ENCODE measurements at regions not wholly inside any gene's neighbourhood (a gene's known extent, or its start where the extent isn't known, plus 50 kb on each side); places are given as distances from the start of the nearest gene placed in this dataset.

GRCh38 chr2:188158337-188159100, 133.2 kb upstream of the GULP1 start:
- no peak for DNase-seq

DNA sequence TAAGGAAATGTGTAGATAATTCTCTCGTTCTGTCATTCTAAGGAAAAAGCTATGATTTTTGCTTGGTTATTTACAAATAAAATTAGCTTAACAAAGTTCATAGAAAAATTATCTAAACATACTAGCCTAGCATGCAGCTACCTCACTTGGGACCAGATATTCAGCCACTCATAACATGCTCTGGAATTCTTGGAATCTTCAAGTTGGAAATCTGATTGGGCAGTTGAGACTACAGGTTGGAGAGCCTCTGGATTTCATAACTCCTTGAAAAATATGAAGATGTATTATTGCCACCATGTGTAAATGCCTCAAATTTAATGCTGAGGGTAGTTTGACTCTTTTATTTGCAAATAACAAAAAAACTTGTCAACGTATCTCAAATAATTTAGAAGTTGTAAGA, 132.2 kb upstream of the GULP1 start:
- DNase-seq = no peak

- no peak for DNase-seq
Measured at GRCh38 chr2:188170356-188170755, 121.3 kb upstream of the GULP1 start.

GRCh38 chr2:188176620-188177019, 115.1 kb upstream of the GULP1 start:
- no peak for DNase-seq

DNA sequence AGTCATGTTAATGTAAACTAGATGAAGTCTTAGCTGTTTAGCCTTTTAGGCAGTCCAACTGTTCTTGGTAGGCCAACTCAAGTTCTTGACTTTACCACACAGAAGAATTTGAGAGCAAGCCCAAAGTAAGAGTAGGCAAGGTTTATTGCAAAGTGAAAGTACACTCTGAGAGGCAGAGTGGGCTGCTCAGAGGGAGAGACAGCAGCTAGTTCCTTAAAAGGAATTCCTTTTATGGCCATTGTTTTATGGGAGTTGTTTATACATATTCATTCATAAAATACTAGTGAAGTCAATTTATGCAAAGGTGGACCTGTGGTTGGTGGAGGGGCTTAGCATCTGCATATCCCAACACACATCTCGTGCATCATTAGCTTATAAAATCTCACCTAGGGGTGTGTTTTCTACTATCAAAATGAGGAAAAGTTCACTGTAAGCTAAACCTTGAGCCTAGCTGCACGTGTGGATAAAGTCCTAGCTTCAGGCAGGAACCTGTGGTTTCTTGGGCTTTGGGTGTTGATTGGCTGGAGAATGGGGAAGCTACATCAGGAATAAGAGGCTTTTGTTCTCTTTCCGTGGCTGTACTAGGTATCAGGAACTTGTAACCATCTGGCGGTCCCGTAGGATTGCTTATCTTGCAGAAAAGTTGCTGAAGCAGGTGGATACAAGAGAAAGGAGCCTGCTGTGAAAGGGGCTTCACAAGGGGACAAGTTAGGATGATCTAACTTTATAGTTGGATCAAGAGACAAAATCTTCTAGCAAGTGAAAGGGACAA, 110.4 kb upstream of the GULP1 start:
- DNase-seq = no peak

- DNase-seq = no peak
Measured at GRCh38 chr2:188181884-188182283, 109.8 kb upstream of the GULP1 start.

GRCh38 chr2:188187726-188188125, 103.9 kb upstream of the GULP1 start:
- DNase-seq = no peak

GRCh38 chr2:188189356-188189755, 102.3 kb upstream of the GULP1 start:
- DNase-seq = no peak

GRCh38 chr2:188193230-188193629, 98.4 kb upstream of the GULP1 start:
- no peak for DNase-seq

DNA sequence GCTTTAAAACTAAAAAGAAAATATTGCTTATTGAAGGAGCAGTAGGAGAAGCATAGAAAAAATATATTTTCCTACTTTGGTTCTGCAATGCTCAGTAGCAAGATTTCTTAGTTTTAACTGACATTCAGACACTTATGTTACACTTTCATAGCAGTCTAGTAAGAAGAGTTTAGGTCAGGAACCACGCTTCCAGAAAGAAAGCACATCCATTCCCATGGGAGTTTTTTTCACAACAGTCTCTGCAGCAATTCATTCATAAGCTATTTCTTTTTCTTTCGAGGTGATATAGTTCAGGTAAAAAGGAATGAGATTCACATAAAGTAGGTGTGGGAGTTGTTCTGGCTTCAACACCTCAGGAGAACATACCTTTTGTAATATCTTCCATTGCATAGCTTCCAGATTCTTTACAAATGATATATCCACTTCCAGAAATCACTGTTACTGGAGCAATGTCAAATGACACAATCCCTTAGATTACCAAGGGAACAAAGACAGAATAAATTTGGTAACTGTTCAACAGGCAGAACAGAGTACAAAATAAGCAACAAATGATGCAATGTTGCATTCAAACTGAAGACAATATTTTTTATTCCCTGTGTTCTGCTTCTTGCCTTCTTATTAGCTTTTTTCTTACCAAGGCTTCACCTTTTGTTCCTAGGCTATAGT, 95.2 kb upstream of the GULP1 start:
- no peak for DNase-seq

- DNase-seq = no peak
Measured at GRCh38 chr2:188199716-188200128, 92.0 kb upstream of the GULP1 start.

DNA sequence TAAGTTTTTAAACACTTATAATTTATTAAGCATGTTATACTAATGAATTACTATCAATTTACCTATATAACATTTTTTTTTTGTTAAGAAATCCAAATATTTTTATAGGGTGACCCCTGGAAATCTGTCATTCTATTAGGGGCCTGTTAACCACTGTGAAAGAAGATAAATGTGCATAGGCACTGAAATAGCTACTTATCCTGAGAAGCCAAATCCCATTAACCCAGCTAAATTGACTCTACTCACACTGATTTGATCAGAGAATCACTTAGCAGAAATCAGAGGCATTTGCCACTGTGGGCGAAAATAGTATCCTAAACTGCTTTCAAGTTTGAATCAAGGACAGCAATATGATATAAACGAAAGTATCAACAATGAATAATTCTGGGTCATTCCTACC, 90.0 kb upstream of the GULP1 start:
- no peak for DNase-seq

- no peak for DNase-seq
Measured at GRCh38 chr2:188202777-188203176, 88.9 kb upstream of the GULP1 start.

GRCh38 chr2:188203776-188204175, 87.9 kb upstream of the GULP1 start:
- DNase-seq = no peak

DNA sequence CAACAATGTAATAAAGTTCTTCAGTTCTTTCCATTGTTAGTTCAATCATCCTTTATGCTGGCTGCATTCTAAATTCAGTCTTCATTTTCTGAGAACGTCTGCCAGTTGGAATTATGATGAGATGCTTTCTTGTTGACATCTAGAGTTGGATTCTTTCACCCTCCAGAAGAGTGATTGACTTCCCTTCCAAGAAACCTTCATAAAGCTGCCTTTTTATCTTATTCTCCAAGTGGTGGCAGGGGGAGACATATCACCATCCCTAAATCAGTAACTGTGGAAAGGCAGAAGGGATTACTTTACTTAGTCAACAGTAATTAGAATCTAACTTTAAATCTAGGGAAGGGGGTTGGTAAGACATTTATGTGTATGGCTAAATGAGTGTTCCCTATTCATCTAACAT, 86.8 kb upstream of the GULP1 start:
- DNase-seq = no peak

- no peak for DNase-seq
Measured at GRCh38 chr2:188207554-188207953, 84.1 kb upstream of the GULP1 start.

- DNase-seq = no peak
Measured at GRCh38 chr2:188209218-188209617, 82.5 kb upstream of the GULP1 start.

GRCh38 chr2:188217264-188217663, 74.4 kb upstream of the GULP1 start:
- no peak for DNase-seq

GRCh38 chr2:188219541-188219940, 72.1 kb upstream of the GULP1 start:
- DNase-seq = no peak

DNA sequence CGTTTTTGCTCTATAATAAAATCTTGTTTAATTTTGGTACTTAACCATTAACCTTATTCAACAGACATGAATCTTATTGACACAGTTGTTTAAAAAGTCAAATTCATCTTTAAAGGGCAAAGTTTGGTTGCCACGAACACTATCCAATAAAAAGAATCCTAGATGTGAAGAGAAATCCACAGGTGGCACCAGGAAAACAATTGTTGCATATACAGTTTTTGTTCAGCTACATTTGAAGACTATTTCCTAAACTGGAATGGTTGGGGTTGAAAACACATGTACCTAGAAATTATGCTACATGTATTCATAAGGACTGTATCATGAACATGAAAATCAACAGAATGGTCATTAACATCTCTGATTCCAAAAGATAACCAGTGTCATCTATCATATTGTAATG, 71.1 kb upstream of the GULP1 start:
- DNase-seq = no peak

GRCh38 chr2:188227713-188228112, 64.0 kb upstream of the GULP1 start:
- no peak for DNase-seq

DNA sequence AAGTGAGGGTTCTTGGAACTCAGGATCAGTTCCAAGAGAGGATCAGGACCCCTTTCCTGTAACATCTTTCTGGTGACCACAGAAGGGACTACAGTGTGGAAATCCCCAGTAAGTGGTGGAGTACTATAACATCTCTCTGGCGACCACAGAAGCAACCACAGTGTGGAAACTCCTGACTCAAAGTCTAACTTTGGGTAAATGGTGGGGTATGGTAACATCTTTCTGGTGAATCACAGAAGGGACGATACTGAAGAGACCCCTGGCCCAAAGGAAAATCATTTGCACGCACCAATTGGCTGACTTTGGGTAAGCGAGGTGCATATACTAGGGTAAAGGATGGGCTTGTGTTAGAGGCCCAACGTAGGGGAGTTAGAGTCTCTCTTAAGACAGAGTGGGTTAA, 56.3 kb upstream of the GULP1 start:
- no peak for DNase-seq

DNA sequence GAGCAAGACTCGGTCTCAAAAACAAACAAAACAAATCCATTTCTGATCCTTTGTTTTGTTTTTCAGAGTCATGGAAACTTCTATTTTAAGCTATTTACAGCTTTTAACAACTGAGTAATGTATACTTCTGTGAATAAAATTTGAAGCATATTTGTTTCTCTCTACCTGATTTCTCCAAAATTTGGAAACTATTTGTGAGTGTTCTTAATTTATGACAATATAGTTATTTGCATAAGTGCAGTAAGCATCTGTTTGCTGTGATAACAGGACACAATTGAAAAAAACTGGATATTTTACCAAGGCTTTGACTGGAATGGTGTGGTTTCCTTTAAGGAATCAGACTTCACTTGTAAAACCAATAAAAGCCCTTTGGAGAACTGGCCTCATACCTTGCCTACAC, 53.3 kb upstream of the GULP1 start:
- no peak for DNase-seq

Measured in DMS153 (cell line).